GM23338 (cell line): ENCODE measurements at regions not wholly inside any gene's neighbourhood (a gene's known extent, or its start where the extent isn't known, plus 50 kb on each side); places are given as distances from the start of the nearest gene placed in this dataset.

Experiments
- ATAC-seq: fragments of 200-7000 bp; cut with Tn5 transposase; 3 replicates; pipeline ENCODE4 v1.9.1; 2020
- DNase-seq: peaks from one replicate; pipeline ENCODE4 v3.0.0-alpha.2; 2015; ENCODE audit warnings: low spot score
- H2AFZ ChIP-seq: fragments of 200-600 bp; sonication (generic); 2 replicates; pipeline ENCODE4 v1.8.0; 2016; ENCODE audit warnings: antibody characterized with exemption, mild to moderate bottlenecking, moderate library complexity
- H3F3A ChIP-seq: fragments of 200-600 bp; sonication (generic); replicated peaks from 2 replicates; pipeline ENCODE4 v1.8.0; 2017; ENCODE audit warnings: antibody characterized with exemption, mixed run types, low read depth
- H3K27ac ChIP-seq: fragments of 200-600 bp; sonication (generic); 2 replicates; pipeline ENCODE4 v1.6.1; 2016; ENCODE audit warnings: low read depth
- H3K27me3 ChIP-seq: fragments of 200-600 bp; sonication (generic); 2 replicates; pipeline ENCODE4 v1.8.0; 2016; ENCODE audit warnings: mild to moderate bottlenecking, mixed run types, moderate library complexity; ENCODE audit not compliant: insufficient read depth
- H3K36me3 ChIP-seq: fragments of 200-600 bp; sonication (generic); 2 replicates; pipeline ENCODE4 v1.8.0; 2016; ENCODE audit warnings: mild to moderate bottlenecking; ENCODE audit not compliant: insufficient read depth
- H3K4me1 ChIP-seq: fragments of 200-600 bp; sonication (generic); 2 replicates; pipeline ENCODE4 v1.8.0; 2016; ENCODE audit warnings: mild to moderate bottlenecking, moderate library complexity; ENCODE audit not compliant: insufficient read depth
- H3K4me2 ChIP-seq: fragments of 200-600 bp; sonication (generic); 2 replicates; pipeline ENCODE4 v1.7.1; 2017; ENCODE audit warnings: mixed run types
- H3K4me3 ChIP-seq: fragments of 200-600 bp; sonication (generic); 2 replicates; pipeline ENCODE4 v1.6.1; 2016; ENCODE audit warnings: mixed run types
- H3K79me2 ChIP-seq: fragments of 200-600 bp; sonication (generic); replicated peaks from 2 replicates; pipeline ENCODE4 v1.8.0; 2017; ENCODE audit warnings: mild to moderate bottlenecking; ENCODE audit not compliant: insufficient read depth
- H3K9me2 ChIP-seq: fragments of 200-600 bp; sonication (generic); 2 replicates; pipeline ENCODE4 v1.8.0; 2017; ENCODE audit not compliant: insufficient read depth
- H4K20me1 ChIP-seq: fragments of 200-600 bp; sonication (generic); replicated peaks from 2 replicates; pipeline ENCODE4 v1.8.0; 2017; ENCODE audit warnings: mild to moderate bottlenecking; ENCODE audit not compliant: insufficient read depth
- H3K27ac Mint-ChIP-seq: 2 replicates; pipeline ENCODE4 v1.8.0; 2020; ENCODE audit warnings: inconsistent platforms, mild to moderate bottlenecking, moderate library complexity, mixed read lengths
- H3K27me3 Mint-ChIP-seq: 3 replicates; pipeline ENCODE4 v1.8.0; 2022; ENCODE audit warnings: low read depth, mild to moderate bottlenecking, moderate library complexity, mixed read lengths, inconsistent platforms; ENCODE audit not compliant: insufficient read depth, poor library complexity
- H3K36me3 Mint-ChIP-seq: 3 replicates; pipeline ENCODE4 v1.8.0; 2021; ENCODE audit warnings: low read depth, mild to moderate bottlenecking, inconsistent platforms, moderate library complexity, mixed read lengths
- H3K4me1 Mint-ChIP-seq: 3 replicates; pipeline ENCODE4 v1.8.0; 2020; ENCODE audit warnings: mild to moderate bottlenecking, inconsistent platforms, mixed read lengths
- H3K4me3 Mint-ChIP-seq: 3 replicates; pipeline ENCODE4 v1.8.0; 2021; ENCODE audit warnings: moderate library complexity, mild to moderate bottlenecking, inconsistent platforms, mixed read lengths
- H3K9me3 Mint-ChIP-seq: 3 replicates; pipeline ENCODE4 v1.8.0; 2020; ENCODE audit warnings: moderate library complexity, mild to moderate bottlenecking, inconsistent platforms, mixed read lengths
- CREB1 ChIP-seq: fragments of 250-450 bp; sonication (Bioruptor Pico); IDR thresholded peaks from 2 replicates; pipeline ENCODE4 v1.5.0; 2020; ENCODE audit warnings: low read depth, mild to moderate bottlenecking, moderate library complexity
- EZH2 ChIP-seq: fragments of 200-600 bp; sonication (generic); IDR thresholded peaks from one replicate; pipeline ENCODE4 v1.8.0; 2017; ENCODE audit warnings: antibody characterized with exemption, mild to moderate bottlenecking, low read depth; ENCODE audit not compliant: unreplicated experiment
- EZH2phosphoT487 ChIP-seq: fragments of 200-600 bp; sonication (generic); IDR thresholded peaks from one replicate; pipeline ENCODE4 v1.8.1; 2018; ENCODE audit warnings: antibody characterized with exemption; ENCODE audit not compliant: unreplicated experiment
- JUNB ChIP-seq: IDR thresholded peaks from one replicate; pipeline ENCODE4 v1.6.1; 2016; ENCODE audit warnings: antibody characterized with exemption; ENCODE audit not compliant: unreplicated experiment
- NANOG ChIP-seq: IDR thresholded peaks from 2 replicates; pipeline ENCODE4 v1.6.1; 2016; ENCODE audit warnings: antibody characterized with exemption, borderline replicate concordance
- POLR2AphosphoS5 ChIP-seq: IDR thresholded peaks from 2 replicates; pipeline ENCODE4 v1.6.1; 2016; ENCODE audit warnings: antibody characterized with exemption, low read depth
- STAT1 ChIP-seq: IDR thresholded peaks from one replicate; pipeline ENCODE4 v1.6.1; 2016; ENCODE audit warnings: antibody characterized with exemption; ENCODE audit not compliant: unreplicated experiment
- ZNF331 ChIP-seq: fragments of 250-450 bp; sonication (Bioruptor Pico); IDR thresholded peaks from 2 replicates; pipeline ENCODE4 v1.5.0; 2020; ENCODE audit warnings: low read depth, mild to moderate bottlenecking, moderate library complexity
- TF ChIP-seq, protein P1 (sequence below): IDR thresholded peaks from one replicate; pipeline ENCODE4 v1.6.1; 2018; ENCODE audit warnings: antibody characterized with exemption; ENCODE audit not compliant: unreplicated experiment
- TF ChIP-seq, protein P2 (sequence below), 2 experiments: fragments of 200-600 bp in 1 of 2; sonication (generic) in 1 of 2; conservative IDR thresholded peaks; 2 replicates each; pipeline versions ENCODE4 v1.5.1 to v1.6.1; 2016 to 2017; ENCODE audit warnings: antibody characterized with exemption in 2 of 2, low read depth in 2 of 2, mild to moderate bottlenecking in 2 of 2, moderate library complexity in 1 of 2
- TF ChIP-seq, protein P3 (sequence below): IDR thresholded peaks from 2 replicates; pipeline ENCODE4 v1.6.1; 2016; ENCODE audit warnings: antibody characterized with exemption

- no peaks in the 10 kb centered on the region for H3K79me2 ChIP-seq
- H4K20me1 ChIP-seq: no peaks in the 10 kb centered on the region
- DNase-seq: no peak
- H3K4me1 Mint-ChIP-seq: 0 out of 3 replicates have a peak, but pooled peaks cover 3% of the 10 kb centered on the region
- H3K27ac ChIP-seq: no peak overlapping the region
- H3K36me3 ChIP-seq: no peaks in the 10 kb centered on the region
- TF ChIP-seq STAT1: no peak
- TF ChIP-seq, protein P1, sequence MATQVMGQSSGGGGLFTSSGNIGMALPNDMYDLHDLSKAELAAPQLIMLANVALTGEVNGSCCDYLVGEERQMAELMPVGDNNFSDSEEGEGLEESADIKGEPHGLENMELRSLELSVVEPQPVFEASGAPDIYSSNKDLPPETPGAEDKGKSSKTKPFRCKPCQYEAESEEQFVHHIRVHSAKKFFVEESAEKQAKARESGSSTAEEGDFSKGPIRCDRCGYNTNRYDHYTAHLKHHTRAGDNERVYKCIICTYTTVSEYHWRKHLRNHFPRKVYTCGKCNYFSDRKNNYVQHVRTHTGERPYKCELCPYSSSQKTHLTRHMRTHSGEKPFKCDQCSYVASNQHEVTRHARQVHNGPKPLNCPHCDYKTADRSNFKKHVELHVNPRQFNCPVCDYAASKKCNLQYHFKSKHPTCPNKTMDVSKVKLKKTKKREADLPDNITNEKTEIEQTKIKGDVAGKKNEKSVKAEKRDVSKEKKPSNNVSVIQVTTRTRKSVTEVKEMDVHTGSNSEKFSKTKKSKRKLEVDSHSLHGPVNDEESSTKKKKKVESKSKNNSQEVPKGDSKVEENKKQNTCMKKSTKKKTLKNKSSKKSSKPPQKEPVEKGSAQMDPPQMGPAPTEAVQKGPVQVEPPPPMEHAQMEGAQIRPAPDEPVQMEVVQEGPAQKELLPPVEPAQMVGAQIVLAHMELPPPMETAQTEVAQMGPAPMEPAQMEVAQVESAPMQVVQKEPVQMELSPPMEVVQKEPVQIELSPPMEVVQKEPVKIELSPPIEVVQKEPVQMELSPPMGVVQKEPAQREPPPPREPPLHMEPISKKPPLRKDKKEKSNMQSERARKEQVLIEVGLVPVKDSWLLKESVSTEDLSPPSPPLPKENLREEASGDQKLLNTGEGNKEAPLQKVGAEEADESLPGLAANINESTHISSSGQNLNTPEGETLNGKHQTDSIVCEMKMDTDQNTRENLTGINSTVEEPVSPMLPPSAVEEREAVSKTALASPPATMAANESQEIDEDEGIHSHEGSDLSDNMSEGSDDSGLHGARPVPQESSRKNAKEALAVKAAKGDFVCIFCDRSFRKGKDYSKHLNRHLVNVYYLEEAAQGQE: no peak
- H2AFZ ChIP-seq: peak overlapping the region; percentile 63; the same call in 1 of the 2 replicates
- ATAC-seq: no peak; the same call in 2 of the 3 replicates
- no peaks in the 10 kb centered on the region for H3K4me1 ChIP-seq
- H3K4me3 ChIP-seq: no peak overlapping the region
- no peaks in the 10 kb centered on the region for H3K27me3 ChIP-seq
- peaks cover 10% of the 10 kb centered on the region for H3K9me2 ChIP-seq
- no peaks in the 10 kb centered on the region for H3K36me3 Mint-ChIP-seq
- no peak overlapping the region for H3K4me2 ChIP-seq
- H3K9me3 Mint-ChIP-seq: no peaks in the 10 kb centered on the region; the same call in 2 of the 3 replicates
- H3K27me3 Mint-ChIP-seq: no peaks in the 10 kb centered on the region
- no peak overlapping the region for H3K4me3 Mint-ChIP-seq
- H3K27ac Mint-ChIP-seq: no peak overlapping the region
- H3F3A ChIP-seq: no peaks in the 10 kb centered on the region
Measured at GRCh38 chr7:53800746-53801145, 741.4 kb upstream of the VSTM2A start.

DNA sequence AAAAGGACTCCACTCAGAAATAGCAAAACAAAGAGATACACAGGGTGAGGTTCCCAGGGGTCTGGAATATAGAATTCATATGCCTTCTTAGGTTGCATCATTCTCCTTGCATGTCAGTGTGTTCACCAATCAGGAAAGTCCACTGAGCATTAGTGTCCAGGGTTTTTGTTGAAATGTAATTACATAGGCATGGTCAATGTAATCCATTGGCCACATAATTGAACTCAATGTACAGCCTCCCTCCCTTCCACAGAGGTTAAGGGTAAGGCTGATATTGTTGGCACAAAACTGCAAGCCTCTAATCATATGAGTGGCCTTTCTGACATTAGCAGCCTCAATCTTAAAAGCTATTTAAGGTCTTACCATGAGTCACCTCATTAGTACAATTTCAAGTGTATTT lies 736.1 kb upstream of the VSTM2A start:
- Histone ChIP-seq H3K27ac (no peak overlapping the region), H3K4me1 (no peaks in the 10 kb centered on the region), H3K4me2 (no peak overlapping the region), H3F3A (no peaks in the 10 kb centered on the region), H3K27me3 (no peaks in the 10 kb centered on the region), H3K79me2 (no peaks in the 10 kb centered on the region), H3K4me3 (no peak overlapping the region), H4K20me1 (no peaks in the 10 kb centered on the region), H2AFZ (no peak overlapping the region), H3K36me3 (no peaks in the 10 kb centered on the region), H3K9me2 (peaks cover 7% of the 10 kb centered on the region)
- Mint-ChIP-seq H3K4me1 (no peaks in the 10 kb centered on the region), H3K36me3 (no peaks in the 10 kb centered on the region), H3K27ac (no peak overlapping the region), H3K4me3 (no peak overlapping the region), H3K27me3 (no peaks in the 10 kb centered on the region), H3K9me3 (no peaks in the 10 kb centered on the region)
- DNase-seq (no peak), ATAC-seq (no peak)
- TF ChIP-seq CREB1: no peak
- TF ChIP-seq, protein P2, sequence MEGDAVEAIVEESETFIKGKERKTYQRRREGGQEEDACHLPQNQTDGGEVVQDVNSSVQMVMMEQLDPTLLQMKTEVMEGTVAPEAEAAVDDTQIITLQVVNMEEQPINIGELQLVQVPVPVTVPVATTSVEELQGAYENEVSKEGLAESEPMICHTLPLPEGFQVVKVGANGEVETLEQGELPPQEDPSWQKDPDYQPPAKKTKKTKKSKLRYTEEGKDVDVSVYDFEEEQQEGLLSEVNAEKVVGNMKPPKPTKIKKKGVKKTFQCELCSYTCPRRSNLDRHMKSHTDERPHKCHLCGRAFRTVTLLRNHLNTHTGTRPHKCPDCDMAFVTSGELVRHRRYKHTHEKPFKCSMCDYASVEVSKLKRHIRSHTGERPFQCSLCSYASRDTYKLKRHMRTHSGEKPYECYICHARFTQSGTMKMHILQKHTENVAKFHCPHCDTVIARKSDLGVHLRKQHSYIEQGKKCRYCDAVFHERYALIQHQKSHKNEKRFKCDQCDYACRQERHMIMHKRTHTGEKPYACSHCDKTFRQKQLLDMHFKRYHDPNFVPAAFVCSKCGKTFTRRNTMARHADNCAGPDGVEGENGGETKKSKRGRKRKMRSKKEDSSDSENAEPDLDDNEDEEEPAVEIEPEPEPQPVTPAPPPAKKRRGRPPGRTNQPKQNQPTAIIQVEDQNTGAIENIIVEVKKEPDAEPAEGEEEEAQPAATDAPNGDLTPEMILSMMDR (conservative IDR thresholded peaks at IDR 0.05; ENCODE audit: low read depth in 2 of 2): no peak
- TF ChIP-seq STAT1: no peak
- no peak for TF ChIP-seq EZH2
- TF ChIP-seq, protein P3, sequence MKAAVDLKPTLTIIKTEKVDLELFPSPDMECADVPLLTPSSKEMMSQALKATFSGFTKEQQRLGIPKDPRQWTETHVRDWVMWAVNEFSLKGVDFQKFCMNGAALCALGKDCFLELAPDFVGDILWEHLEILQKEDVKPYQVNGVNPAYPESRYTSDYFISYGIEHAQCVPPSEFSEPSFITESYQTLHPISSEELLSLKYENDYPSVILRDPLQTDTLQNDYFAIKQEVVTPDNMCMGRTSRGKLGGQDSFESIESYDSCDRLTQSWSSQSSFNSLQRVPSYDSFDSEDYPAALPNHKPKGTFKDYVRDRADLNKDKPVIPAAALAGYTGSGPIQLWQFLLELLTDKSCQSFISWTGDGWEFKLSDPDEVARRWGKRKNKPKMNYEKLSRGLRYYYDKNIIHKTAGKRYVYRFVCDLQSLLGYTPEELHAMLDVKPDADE: no peak
- no peak for TF ChIP-seq JUNB
- no peak for TF ChIP-seq POLR2AphosphoS5
- TF ChIP-seq NANOG: no peak
- no peak for TF ChIP-seq ZNF331 (CRISPR knock-in tag)
- TF ChIP-seq EZH2phosphoT487: no peak
